ENCODE measurements at regions not wholly inside any gene's neighbourhood (a gene's known extent, or its start where the extent isn't known, plus 50 kb on each side); places are given as distances from the start of the nearest gene placed in this dataset.

DNA sequence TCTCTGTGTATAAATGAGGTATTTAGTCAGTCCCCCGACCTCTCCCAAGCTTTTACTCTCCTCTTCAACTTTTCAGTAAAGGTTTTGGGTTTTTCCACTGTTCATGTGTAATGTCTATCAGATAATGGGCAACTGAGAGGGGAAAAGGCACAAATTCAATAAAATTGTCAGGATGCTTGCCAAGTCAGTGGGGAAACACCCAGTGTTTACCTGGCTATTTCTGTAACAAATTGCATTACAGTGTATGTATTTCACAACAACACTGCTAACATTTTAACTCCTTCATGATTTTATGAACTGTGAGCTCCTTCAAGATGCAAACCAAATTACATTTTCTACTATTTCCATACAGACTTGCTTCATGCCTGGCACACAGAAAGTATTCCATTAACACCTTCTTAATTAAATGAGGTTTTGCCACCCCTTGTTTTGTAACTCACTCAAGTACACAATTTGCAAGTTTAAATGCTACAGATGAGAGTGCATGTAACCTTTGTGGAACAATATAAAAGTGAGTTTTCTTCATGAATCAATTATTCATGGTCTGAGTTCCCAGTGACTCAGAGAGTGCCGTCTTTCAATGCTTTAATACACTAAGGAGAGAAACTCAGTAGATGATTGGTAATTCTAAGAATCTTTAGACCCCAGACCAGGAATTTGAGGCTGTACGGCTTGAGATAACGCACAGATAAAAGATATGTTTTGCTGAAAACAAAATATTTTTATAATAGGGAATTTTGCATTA is 149.8 kb upstream of the TLL1 start:
- no peak for DNase-seq

DNA sequence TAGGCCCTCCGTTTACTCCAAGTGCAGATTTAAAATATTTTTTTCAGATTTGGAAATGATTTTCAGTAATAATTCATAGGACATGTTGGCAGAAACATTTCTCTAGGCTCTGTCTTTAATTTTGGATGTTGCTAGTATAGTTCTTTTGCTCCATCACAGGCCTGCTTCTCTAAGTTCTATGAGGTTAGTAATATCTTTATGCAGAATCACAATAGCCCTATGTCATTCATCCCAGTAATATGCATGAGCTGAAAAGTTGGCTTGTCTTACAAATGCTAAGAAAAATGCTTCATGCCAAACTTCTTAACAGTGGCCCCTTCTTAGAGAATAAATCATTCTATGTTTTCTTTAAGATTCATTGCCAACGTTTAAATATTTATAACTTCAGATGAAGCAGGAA is 148.3 kb upstream of the TLL1 start:
- DNase-seq: no peak

DNA sequence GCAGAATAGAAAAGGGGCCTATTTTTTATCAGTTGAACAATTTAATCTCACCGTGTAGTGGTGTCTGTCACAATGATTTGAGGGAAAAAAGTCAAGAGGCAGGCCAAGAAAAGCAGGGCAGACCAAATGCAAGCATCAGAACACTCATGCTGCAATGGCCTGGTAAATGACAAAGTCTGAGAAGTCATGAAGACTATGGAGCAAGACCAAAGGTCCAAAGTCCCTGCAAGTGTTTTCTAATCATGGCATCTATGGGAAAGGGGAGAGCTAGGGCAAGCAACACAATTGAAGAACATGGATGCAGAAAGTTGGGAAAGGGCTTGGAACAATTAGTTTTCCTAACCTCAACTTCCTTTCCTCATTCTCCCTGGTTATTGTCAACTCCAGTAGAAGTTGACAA is 147.7 kb upstream of the TLL1 start:
- no peak for DNase-seq

DNA sequence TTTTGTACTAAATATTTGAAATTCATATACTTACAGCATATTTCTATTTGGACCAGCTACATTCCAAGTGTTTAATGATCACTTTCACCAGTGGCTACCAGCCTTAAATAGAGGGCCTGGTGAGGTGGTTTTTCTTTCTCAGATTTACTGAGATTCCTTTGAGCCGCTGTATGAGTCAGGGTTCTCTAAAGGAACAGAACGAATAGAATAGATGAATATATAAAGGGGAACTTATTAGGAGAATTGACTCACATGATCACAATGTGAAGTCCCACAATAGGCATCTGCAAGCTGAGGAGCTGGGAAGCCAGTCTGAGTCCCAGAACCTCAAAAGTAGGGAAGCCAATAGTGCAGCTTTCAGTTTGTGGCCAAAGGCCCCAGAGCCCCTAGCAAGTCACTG is 146.2 kb upstream of the TLL1 start:
- DNase-seq: peak; percentile 47

DNA sequence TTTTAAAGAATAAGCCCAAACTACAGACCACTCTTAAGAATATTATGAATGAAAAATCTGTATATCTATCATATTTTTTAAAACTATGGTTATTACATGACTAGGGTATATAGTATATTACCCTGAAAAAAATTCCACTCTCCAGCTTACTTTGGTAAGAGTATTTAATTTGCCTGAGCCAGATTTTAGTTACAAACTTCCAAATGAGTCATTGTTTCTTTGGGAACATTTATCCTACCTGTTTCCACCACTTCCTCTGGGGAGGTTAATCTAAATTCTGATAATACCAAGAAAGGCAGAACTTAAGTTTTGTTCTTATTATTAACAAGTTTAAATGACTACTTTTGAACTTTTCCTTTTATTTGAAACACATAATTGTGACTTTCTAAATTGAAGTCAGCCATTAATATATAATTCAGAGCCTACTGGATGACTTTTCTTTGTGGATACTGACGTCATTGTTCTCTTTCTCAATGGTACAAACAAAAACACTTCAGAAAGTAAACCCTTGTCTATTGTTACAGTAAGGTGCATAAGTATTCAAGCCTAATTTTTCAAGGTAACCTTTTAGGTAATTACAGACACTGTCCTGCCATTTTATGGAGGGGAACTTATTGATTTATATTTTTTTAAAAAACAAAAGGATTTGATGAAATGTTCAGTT is 135.6 kb upstream of the TLL1 start:
- no peak for DNase-seq

DNA sequence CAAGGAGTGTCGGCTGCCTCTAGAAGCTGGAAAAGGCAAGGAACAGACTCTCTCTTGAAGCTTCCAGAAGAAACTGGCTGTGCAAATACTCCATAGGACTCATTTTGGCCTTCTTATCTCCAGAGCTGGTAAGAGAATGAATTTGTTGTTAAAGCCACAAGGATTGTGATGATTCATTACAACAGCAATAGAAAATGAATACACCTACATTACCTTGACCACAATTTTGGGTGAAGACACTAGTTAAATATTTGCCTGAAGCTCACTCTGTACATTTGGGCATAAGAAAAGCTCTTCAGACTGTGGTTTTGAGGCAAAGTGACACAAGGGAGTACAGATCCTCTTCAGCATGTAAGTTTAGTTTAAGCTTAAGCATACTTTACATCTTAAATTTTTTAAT is 134.5 kb upstream of the TLL1 start:
- DNase-seq: no peak

DNA sequence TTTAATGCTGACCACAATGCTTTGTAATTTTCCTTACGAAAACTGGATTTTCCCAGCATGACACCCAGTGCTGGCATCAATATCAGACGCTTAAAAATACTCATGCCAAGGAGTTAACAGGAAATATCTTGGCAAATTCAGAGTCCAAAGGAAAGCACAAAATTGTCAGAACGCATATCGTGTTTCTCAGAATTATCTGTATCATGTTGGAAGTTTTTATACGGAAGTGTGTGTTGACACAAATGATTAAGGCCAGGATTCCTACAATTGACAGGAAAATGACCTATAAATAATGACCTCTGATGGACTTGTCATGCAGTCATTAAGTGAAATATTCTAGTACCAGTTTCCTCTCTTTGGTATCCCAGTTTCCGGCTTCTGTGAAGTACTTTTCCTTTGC is 132.1 kb upstream of the TLL1 start:
- no peak for DNase-seq

DNA sequence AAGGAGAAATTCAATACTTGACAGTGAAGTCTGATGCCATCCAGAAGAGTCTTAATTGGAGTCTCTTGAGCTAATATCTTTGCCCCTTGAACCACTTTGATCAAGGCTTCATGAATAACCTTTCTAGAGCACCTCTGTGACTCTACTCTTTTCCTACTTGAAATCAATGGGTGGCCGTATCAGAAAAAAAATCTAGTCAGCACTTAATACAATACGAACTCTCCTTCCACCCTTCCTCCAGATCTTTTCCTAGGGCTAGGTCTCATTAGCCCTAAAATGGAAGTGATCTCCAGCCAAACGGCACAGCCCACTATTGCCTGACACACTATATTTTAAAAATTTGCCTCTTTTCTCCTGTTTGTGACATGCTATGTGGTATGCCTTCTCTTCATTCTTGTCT is 129.6 kb upstream of the TLL1 start:
- DNase-seq: no peak

DNA sequence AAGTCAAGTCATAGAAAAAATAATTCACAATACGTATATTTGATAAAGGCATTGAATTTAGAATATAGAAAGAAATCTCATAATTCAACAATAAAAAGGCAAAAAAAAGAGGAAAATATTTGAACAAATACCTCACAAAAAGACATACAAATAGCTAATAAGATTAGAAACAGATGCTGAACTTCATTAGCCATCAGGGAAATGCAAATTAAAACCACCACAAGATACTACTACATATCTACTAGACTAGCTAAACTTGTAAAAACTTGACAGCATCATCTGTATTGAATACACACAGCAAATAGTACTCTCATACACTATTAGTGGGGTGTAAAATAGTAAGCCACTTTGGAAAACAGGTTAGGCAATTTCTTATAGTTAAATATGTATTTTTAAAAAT is 128.7 kb upstream of the TLL1 start:
- no peak for DNase-seq

DNA sequence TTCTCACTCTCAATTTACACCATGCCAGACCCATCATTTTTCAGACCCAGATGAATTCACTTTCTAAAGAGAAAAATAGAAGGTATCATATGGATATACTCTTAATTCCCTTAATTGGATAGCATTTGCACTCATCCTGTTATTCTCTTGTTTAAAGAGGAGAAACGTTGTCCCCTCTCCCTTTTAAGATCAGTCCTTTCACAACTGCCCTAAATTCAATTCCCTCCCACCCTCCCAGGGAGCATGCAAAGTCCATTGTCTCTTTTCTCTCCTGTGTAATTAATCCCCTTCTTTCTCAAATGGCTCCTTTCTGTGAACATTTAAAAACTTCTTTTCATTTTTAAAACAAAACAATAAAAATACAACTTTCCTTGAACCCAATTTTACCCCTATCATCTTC is 124.7 kb upstream of the TLL1 start:
- no peak for DNase-seq

DNA sequence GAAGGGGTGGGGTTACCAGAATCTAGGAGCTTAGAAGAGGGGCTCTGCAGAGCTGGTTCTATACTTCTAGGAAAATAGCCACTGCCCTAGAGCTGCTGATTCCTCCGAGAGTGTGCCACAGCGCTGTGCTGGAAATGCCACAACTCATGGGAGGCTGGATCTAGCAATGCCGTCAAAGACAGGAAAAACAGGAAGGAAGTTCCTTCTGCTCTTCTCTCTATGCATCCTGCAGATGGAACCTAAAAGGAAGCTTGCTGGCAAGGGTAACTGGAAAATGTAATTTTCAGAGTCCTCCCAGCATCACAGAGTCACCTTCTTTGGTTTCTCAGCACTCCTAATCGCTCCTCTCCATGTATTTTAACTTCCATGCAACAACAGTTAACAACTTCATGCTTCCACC is 121.2 kb upstream of the TLL1 start:
- no peak for DNase-seq

DNA sequence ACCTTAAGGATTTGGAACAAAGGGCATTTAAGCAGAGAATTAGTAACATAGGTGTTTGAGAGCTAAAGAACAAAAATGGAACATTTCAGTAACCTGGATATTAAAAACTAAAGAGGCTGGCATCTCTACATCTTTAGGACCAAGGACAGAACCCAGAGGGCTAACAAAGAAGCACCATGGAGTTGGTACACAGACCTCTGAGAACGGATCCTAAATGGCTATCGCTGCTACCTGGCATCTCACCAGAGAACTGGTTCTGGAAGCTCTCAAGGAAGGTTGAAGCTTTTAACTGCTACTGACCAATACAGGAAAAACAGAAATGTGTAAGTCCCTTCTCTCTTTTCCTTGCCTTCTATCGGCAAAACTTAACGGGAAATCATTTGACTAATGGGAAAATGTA is 118.4 kb upstream of the TLL1 start:
- DNase-seq: no peak

DNA sequence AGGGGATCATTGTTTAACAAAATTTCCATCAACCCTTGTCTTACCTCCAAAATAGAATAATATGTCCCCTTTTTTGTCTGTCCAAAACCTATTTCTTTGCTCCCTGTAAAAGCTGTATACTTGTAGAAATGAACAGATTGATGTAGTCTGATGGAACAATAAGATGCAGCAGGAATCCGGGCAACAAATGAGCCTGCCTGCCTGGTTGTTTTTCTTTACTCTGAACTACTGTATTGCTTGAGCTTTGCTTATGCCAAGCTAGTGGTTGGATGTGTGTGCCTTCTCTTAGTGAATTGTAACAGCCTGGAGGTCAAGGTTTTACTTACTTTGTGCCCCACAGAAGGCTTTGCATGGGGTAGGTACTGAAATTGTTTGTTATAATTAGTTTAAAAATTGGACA is 116.2 kb upstream of the TLL1 start:
- no peak for DNase-seq

DNA sequence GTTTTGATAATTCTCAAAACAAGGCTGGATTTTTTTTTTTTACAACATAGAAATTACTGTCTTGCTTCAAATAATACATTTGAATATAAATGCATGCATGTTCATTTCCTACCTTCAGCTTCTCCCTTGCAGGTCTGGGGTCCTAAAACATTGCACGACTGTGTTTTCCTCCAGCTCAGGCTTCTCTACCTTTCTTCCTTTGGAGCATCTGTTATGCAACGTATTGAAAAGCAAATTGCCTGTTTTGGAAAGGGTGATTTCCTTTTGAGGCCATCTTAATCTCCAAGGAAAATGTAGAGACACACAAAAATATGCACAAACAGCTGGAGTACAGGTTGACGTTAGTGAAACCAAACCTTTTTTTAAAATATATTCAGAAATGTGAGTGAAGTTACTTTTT is 115.6 kb upstream of the TLL1 start:
- no peak for DNase-seq

DNA sequence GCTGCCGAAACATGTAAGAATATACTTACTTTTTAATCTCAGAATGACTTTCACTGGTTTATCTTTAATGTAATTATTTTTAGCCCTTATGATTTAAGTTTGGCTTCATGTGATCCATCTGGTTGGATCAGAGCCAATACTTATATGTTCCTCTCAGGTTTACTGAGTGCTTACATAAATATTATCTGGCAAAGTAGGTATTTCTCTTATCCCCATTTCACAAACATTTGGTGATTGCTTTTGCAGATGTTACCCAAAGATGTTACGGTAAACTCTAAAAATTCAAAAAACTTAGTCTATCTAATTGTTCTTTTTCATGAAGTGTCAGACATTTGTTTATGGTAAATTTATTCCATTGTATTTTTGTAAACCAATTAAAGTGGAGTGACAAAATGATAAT is 115.0 kb upstream of the TLL1 start:
- no peak for DNase-seq

DNA sequence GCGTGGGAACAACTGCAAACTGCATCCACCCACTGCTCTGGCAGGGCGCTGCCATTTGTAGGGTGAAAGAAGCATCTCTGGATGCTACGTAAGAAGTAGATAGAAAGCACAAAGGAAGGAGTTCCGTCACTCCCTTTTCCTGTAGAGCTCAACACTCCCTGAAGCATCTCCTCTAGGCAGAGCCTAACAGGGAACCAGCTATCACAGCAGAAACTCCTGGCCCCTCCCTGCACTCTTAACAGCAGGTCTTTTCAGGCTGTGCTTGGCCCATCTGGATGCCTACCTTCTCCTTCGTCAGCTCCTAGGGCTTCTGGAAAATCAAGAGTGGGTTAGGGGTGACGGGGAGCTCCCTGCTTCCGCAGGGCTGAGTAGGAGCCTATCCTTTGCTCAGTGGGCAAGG is 112.9 kb upstream of the TLL1 start:
- no peak for DNase-seq

DNA sequence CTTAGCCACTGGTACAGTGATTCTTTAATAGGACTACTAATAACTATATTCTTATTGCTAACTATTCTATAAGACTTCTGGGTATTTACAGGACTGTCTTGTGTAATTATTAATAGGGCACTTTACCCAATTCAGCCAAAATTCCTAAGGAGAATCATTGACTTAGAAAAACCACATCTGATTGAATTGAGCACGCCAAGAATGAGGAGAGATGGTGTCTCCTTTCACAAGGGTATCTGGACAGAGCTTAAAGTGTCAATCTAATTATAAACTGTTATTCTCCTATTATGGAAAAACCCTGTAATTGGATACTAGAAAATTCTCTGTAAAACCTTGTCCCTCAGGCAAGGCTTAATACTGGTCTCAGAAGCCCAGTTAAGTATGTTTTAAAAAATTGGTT is 111.1 kb upstream of the TLL1 start:
- DNase-seq: no peak

DNA sequence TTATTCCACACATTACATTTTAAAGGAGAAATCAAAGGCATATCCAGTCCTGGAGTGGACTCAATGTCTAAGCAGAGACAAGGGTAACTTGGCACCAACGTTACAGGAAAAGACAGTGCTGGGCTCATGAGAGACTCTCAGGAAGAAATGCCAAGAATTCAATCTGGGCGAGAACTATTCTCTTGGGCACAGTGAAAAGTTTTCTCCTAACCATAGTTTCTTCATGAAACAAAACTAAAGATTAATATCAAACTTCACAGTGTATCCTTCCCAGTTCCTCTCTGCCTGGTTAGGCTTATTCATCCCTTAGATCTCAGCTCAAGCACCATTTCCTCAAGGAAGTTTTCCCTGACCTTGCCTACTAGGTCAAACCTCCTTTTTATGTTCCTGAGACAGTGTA is 109.4 kb upstream of the TLL1 start:
- no peak for DNase-seq

DNA sequence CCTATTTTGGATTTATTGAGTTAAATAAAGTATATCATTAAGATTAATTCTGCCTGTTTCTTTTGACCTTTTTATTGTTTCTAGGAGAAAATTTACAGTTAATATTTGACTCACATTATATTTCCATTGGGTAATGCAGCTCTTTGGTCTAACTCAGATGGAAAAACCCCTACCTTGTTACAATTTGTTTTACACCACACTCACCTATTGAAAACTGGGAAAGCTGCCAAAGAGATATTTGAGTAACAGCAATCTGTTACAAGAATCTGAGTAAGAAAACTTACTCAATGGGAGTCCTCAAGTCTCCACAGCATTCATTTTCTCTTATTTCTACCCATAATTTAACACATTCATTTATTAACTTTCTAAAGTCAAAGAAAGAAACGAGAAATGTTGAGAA is 108.0 kb upstream of the TLL1 start:
- DNase-seq: no peak

DNA sequence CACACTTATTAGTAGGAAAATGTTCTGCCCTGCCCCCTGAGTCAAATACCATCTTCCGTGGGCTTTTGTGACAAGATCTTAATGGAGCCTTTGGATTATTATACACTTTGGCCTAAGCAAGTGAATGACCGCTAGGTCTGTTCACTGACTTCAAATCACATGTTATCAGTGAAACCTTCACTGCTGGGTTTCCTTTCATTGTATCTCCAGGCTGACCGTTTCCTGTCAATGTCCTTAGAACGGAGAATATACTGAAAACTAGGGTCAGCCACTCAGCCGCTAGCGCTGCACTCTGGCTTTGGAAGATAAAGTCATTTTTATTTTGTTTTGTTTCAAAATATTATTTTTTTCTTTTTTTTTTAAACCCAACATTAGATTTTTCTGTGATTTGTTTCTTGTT is 107.0 kb upstream of the TLL1 start:
- DNase-seq: no peak

DNA sequence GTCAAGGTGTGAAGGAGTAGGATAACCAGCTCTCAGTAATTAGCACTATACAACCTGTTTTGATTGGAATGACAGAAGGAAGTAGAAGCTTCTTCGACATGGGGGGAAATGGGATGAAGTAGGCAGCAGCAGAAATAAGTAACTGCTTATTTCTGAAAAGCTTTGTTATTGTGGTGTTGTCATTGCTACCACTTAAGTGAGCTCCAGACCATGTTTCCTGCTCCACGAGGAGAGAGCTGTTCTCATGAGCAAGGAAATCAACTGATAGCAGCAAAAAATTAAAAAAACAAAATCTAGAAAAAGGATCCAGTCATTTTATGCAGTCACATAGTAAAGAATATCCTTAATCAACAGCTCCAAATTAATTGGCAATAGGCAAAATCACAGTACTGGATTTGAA is 106.1 kb upstream of the TLL1 start:
- no peak for DNase-seq

DNA sequence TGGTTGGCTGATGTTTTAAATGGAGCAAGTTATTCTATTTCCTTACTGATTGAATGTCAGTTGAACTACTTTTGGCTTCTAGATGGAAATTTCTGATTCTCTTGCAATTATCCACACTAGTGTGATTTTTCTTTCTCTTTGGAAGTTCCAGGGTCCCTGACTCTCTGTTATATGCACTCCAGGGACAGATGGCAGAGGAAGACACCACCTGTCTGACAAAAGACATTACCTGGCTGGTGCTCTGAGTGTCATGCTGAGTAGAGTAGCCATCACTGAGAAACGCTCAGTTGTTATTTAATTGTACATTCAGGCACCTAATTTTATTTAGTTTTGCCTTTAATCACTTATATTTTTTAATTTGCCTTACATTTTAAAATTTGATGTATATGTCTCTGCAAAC is 105.4 kb upstream of the TLL1 start:
- DNase-seq: no peak

DNA sequence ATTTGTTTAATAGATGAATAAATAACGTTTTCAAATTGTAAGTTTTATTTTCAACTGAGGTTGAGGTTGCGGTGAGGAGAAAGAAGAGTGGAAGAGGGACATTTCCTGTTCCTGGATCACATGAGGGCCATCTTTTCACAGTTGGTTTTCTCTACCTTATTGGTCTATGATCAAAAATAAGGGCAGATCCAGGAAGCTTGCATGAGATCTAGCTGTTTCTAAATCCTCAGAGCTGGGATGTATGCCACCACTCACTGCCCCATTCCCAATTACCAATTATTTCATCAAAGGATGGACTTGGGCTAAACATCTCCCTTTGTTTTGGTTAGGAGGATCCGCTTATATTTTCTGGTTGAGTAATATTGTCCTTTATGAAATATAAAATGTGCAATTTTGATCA is 104.8 kb upstream of the TLL1 start:
- no peak for DNase-seq

DNA sequence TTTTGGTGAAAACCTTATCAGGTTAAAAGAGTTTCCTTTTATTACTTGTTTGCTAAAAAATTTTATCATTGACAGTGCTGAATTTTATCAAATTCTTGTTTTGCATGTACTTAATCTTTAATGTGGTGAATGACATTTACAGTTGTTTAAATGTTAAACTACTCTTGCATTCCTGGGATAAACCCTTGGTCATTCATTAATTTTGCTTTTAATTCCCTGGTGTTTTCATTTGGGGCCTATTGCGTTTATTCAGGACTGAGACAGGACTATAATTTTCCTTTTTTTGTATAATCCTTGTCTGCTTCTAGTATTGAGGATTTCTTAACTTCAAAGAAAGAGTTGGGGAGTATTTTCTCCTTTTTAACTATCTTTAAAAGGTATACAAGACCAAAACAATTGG is 98.7 kb upstream of the TLL1 start:
- DNase-seq: no peak

Measured in EL (cell line).